Liver (tissue), 8 donors: ENCODE measurements at regions not wholly inside any gene's neighbourhood (a gene's known extent, or its start where the extent isn't known, plus 50 kb on each side); places are given as distances from the start of the nearest gene placed in this dataset.

Source experiments
- DNase-seq: peaks from one replicate; pipeline ENCODE4 v3.0.0-alpha.2; 2017; ENCODE audit warnings: low spot score
- H3K27ac ChIP-seq, 2 donors: one replicate each; pipeline ENCODE4 v1.7.0; 2013; ENCODE audit warnings: inconsistent platforms in 2 of 2, low read length in 2 of 2, control low read depth in 1 of 2, low read depth in 1 of 2, mild to moderate bottlenecking in 1 of 2
- H3K27me3 ChIP-seq, 4 donors: one replicate each; pipeline versions ENCODE4 v1.6.1 to v1.7.0; 2013; ENCODE audit warnings: low read length in 3 of 4, inconsistent platforms in 1 of 4, mild to moderate bottlenecking in 1 of 4, moderate library complexity in 1 of 4; ENCODE audit not compliant: control insufficient read depth in 4 of 4, insufficient read depth in 4 of 4
- H3K36me3 ChIP-seq, 4 donors: one replicate each; pipeline versions ENCODE4 v1.6.1 to v1.7.0; 2013; ENCODE audit warnings: low read length in 3 of 4, mild to moderate bottlenecking in 3 of 4, low read depth in 1 of 4, moderate library complexity in 1 of 4; ENCODE audit not compliant: control insufficient read depth in 4 of 4, insufficient read depth in 3 of 4
- H3K4me1 ChIP-seq, 4 donors: one replicate each; pipeline versions ENCODE4 v1.6.1 to v1.7.0; 2013; ENCODE audit warnings: low read length in 3 of 4, mild to moderate bottlenecking in 3 of 4, moderate library complexity in 1 of 4; ENCODE audit not compliant: control insufficient read depth in 4 of 4, insufficient read depth in 4 of 4
- H3K4me3 ChIP-seq, 3 donors: one replicate each; pipeline versions ENCODE4 v1.6.1 to v1.7.0; 2013; ENCODE audit warnings: low read length in 3 of 3, control low read depth in 1 of 3, low read depth in 1 of 3, mild to moderate bottlenecking in 1 of 3
- H3K9ac ChIP-seq, 2 donors: one replicate each; pipeline ENCODE4 v1.7.0; 2013; ENCODE audit warnings: low read length in 2 of 2, mild to moderate bottlenecking in 2 of 2, moderate library complexity in 2 of 2, control low read depth in 1 of 2, low read depth in 1 of 2
- H3K9me3 ChIP-seq, 4 donors: one replicate each; pipeline versions ENCODE4 v1.6.1 to v1.7.0; 2013; ENCODE audit warnings: low read length in 3 of 4; ENCODE audit not compliant: control insufficient read depth in 4 of 4
- ATF3 ChIP-seq: IDR thresholded peaks from 2 replicates; pipeline ENCODE4 v1.6.1; 2016; ENCODE audit warnings: antibody characterized with exemption
- CTCF ChIP-seq: fragments of 150-350 bp; IDR thresholded peaks from 2 replicates; pipeline ENCODE4 v1.5.1; 2017; ENCODE audit warnings: improper control_type of control experiment, low read depth, low read length; ENCODE audit not compliant: missing input control
- EGR1 ChIP-seq, 2 donors: IDR thresholded peaks; 2 replicates each; pipeline ENCODE4 v1.6.1; 2016 to 2018; ENCODE audit warnings: antibody characterized with exemption in 2 of 2, low read depth in 2 of 2
- FOXA1 ChIP-seq: IDR thresholded peaks from 2 replicates; pipeline ENCODE4 v1.6.1; 2016; ENCODE audit warnings: antibody characterized with exemption
- FOXA2 ChIP-seq: IDR thresholded peaks from 2 replicates; pipeline ENCODE4 v1.6.1; 2016; ENCODE audit warnings: antibody characterized with exemption
- HNF4A ChIP-seq, 2 donors: conservative IDR thresholded peaks; 2 replicates each; pipeline ENCODE4 v1.6.1; 2016; ENCODE audit warnings: antibody characterized with exemption in 2 of 2, mild to moderate bottlenecking in 2 of 2
- JUND ChIP-seq, 2 donors: IDR thresholded peaks; 2 replicates each; pipeline ENCODE4 v1.6.1; 2016; ENCODE audit warnings: antibody characterized with exemption in 2 of 2
- MAX ChIP-seq: IDR thresholded peaks from 2 replicates; pipeline ENCODE4 v1.6.1; 2016; ENCODE audit warnings: antibody characterized with exemption
- RAD21 ChIP-seq, 2 donors: IDR thresholded peaks; 2 replicates each; pipeline ENCODE4 v1.6.1; 2016; ENCODE audit warnings: antibody characterized with exemption in 2 of 2, mild to moderate bottlenecking in 2 of 2
- REST ChIP-seq: IDR thresholded peaks from 2 replicates; pipeline ENCODE4 v1.6.1; 2016; ENCODE audit warnings: antibody characterized with exemption, mild to moderate bottlenecking
- RXRA ChIP-seq, 2 donors: IDR thresholded peaks; 2 replicates each; pipeline ENCODE4 v1.6.1; 2017 to 2018; ENCODE audit warnings: antibody characterized with exemption in 2 of 2, mild to moderate bottlenecking in 1 of 2
- SP1 ChIP-seq: IDR thresholded peaks from 2 replicates; pipeline ENCODE4 v1.6.1; 2018; ENCODE audit warnings: antibody characterized with exemption, mild to moderate bottlenecking
- ZBTB33 ChIP-seq: IDR thresholded peaks from 2 replicates; pipeline ENCODE4 v1.6.1; 2016; ENCODE audit warnings: antibody characterized with exemption
- WGBS: extraction: QIAGEN DNeasy Blood & Tissue Kit; methylation state at CpG from one replicate; pipeline ENCODE4 v1.1.7; 2013; 5-methylcytosine and 5-hydroxymethylcytosine counted together
- donor health status: healthy.
- donor health status: healthy.
- donor health status: healthy.
- donor health status: healthy.
- donor health status: healthy.

- no peak for TF ChIP-seq ATF3
- no peak for TF ChIP-seq ZBTB33
Measured at GRCh38 chr20:20799716-20800312, 87.4 kb upstream of the RALGAPA2 start (continued).

- no peak for DNase-seq
- H3K4me1 ChIP-seq, result peaks cover 0 to 5% (median 1%) of the 10 kb centered on the region in 4 donors
- H3K27ac ChIP-seq, result no peak overlapping the region
- H3K9ac ChIP-seq, result no peak overlapping the region
- no peaks in the 10 kb centered on the region for H3K9me3 ChIP-seq
- no peaks in the 10 kb centered on the region for H3K36me3 ChIP-seq
- TF ChIP-seq EGR1 (IDR thresholded peaks at IDR 0.05; ENCODE audit: low read depth in 2 of 2) (no peak), MAX (no peak), ZBTB33 (no peak), JUND (IDR thresholded peaks at IDR 0.05) (no peak), RAD21 (IDR thresholded peaks at IDR 0.05) (no peak), FOXA2 (no peak), HNF4A (conservative IDR thresholded peaks at IDR 0.05) (no peak), SP1 (no peak), REST (no peak), CTCF (no peak), FOXA1 (no peak), ATF3 (no peak), RXRA (IDR thresholded peaks at IDR 0.05) (no peak)
- no peaks in the 10 kb centered on the region for H3K27me3 ChIP-seq
- 86% methylated on average over 14 of the region's 14 CpGs for WGBS
- no peak overlapping the region for H3K4me3 ChIP-seq
Measured at GRCh38 chr20:20797521-20798310, 85.3 kb upstream of the RALGAPA2 start.
